Activated CD4-positive, alpha-beta T cell treated with anti-CD3 and anti-CD28 coated beads for 24 hours (primary cell): ENCODE measurements at regions not wholly inside any gene's neighbourhood (a gene's known extent, or its start where the extent isn't known, plus 50 kb on each side); places are given as distances from the start of the nearest gene placed in this dataset.
"Not testable (repeated sequence)": the region's sequence is repeated elsewhere in the genome, so short reads cannot be mapped to it uniquely, and the experiment has no call there.

Experiments used
- DNase-seq, 2 donors: peaks; one replicate each; pipeline ENCODE4 v3.0.0-alpha.2; 2020; ENCODE audit warnings: low read depth in 2 of 2

- DNase-seq, result no peak
Observed at GRCh38 chr6:163741743-163742363, 327.3 kb downstream of the QKI start.

- DNase-seq, result no peak
Observed at GRCh38 chr6:163741342-163741741, 326.8 kb downstream of the QKI start.

GRCh38 chr6:163739966-163740365 is 325.4 kb downstream of the QKI start:
- no peak for DNase-seq

- DNase-seq, result no peak
Observed at GRCh38 chr6:163739408-163739725, 324.8 kb downstream of the QKI start.

GRCh38 chr6:163738725-163739407 is 324.3 kb downstream of the QKI start:
- DNase-seq, result no peak

- DNase-seq, result no peak
Observed at GRCh38 chr6:163738304-163738703, 323.8 kb downstream of the QKI start.

- DNase-seq, result no peak
Observed at GRCh38 chr6:163735076-163735475, 320.6 kb downstream of the QKI start.

- no peak for DNase-seq
Observed at GRCh38 chr6:163733061-163733460, 318.5 kb downstream of the QKI start.

GRCh38 chr6:163732479-163732878 is 318.0 kb downstream of the QKI start:
- no peak for DNase-seq

GRCh38 chr6:163732014-163732351 is 317.5 kb downstream of the QKI start:
- not testable (repeated sequence) for DNase-seq

- no peak for DNase-seq
Observed at GRCh38 chr6:163731215-163732013, 316.9 kb downstream of the QKI start.

GRCh38 chr6:163730246-163731210 is 316.0 kb downstream of the QKI start:
- no peak for DNase-seq

GRCh38 chr6:163729127-163729872 is 314.8 kb downstream of the QKI start:
- no peak for DNase-seq

- no peak for DNase-seq
Observed at GRCh38 chr6:163728442-163729126, 314.1 kb downstream of the QKI start.

GRCh38 chr6:163726037-163726695 is 311.6 kb downstream of the QKI start:
- DNase-seq, result no peak

GRCh38 chr6:163725008-163725941 is 310.8 kb downstream of the QKI start:
- no peak for DNase-seq

GRCh38 chr6:163724196-163724595 is 309.7 kb downstream of the QKI start:
- DNase-seq, result no peak

GRCh38 chr6:163723759-163724158 is 309.2 kb downstream of the QKI start:
- DNase-seq, result no peak
